Duodenal mucosa (tissue), 2 donors: ENCODE measurements at regions not wholly inside any gene's neighbourhood (a gene's known extent, or its start where the extent isn't known, plus 50 kb on each side); places are given as distances from the start of the nearest gene placed in this dataset.

ENCODE experiments used
- H3K27ac ChIP-seq: one replicate; pipeline ENCODE4 v1.7.0; 2013; ENCODE audit warnings: low read depth, low read length
- H3K27me3 ChIP-seq, 2 donors: one replicate each; pipeline ENCODE4 v1.7.0; 2013; ENCODE audit warnings: low read length in 2 of 2, control low read depth in 1 of 2; ENCODE audit not compliant: insufficient read depth in 2 of 2, control insufficient read depth in 1 of 2
- H3K36me3 ChIP-seq, 2 donors: one replicate each; pipeline ENCODE4 v1.7.0; 2013; ENCODE audit warnings: low read length in 2 of 2, control low read depth in 1 of 2; ENCODE audit not compliant: insufficient read depth in 2 of 2, control insufficient read depth in 1 of 2
- H3K4me1 ChIP-seq, 2 donors: one replicate each; pipeline ENCODE4 v1.7.0; 2013; ENCODE audit warnings: low read length in 2 of 2, control low read depth in 1 of 2; ENCODE audit not compliant: insufficient read depth in 2 of 2, control insufficient read depth in 1 of 2
- H3K4me3 ChIP-seq, 2 donors: one replicate each; pipeline ENCODE4 v1.7.0; 2013; ENCODE audit warnings: low read length in 2 of 2, low read depth in 1 of 2
- H3K9ac ChIP-seq, 2 donors: one replicate each; pipeline ENCODE4 v1.7.0; 2013; ENCODE audit warnings: low read length in 2 of 2, low read depth in 1 of 2
- H3K9me3 ChIP-seq, 2 donors: one replicate each; pipeline ENCODE4 v1.7.0; 2013; ENCODE audit warnings: low read length in 2 of 2, control low read depth in 1 of 2; ENCODE audit not compliant: control insufficient read depth in 1 of 2

DNA sequence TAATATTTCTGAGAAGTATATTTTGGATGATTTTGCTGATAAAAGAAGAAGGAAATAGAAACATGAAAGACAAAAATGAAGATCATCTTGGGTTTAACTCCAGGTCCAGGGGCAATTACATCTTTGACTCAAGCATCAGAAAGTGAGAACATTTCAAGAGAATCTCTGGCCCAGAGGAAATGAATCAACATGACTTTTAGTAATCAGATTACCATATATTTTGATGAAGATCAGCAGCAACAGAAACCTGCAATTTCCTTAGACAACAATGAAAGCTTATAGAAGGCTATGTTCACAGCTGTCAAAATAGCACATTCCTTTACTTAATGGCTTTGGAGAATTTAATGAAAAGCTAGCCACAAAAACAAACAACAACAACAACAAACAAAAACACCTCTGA, 638.1 kb downstream of the EFNA5 start:
- no peaks in the 10 kb centered on the region for H3K9me3 ChIP-seq

GRCh38 chr5:107028938-107029337, 641.8 kb downstream of the EFNA5 start:
- Histone ChIP-seq H3K4me3 (no peak overlapping the region), H3K27me3 (no peaks in the 10 kb centered on the region), H3K9me3 (no peaks in the 10 kb centered on the region), H3K9ac (no peak overlapping the region), H3K4me1 (no peaks in the 10 kb centered on the region), H3K36me3 (no peaks in the 10 kb centered on the region), H3K27ac (no peak overlapping the region)

More for the DNA sequence above, 638.1 kb downstream of the EFNA5 start:
- H3K27me3 ChIP-seq: no peaks in the 10 kb centered on the region
- H3K36me3 ChIP-seq: no peaks in the 10 kb centered on the region
- no peak overlapping the region for H3K4me3 ChIP-seq
- no peaks in the 10 kb centered on the region for H3K4me1 ChIP-seq
- H3K27ac ChIP-seq: no peak overlapping the region
- no peak overlapping the region for H3K9ac ChIP-seq

DNA sequence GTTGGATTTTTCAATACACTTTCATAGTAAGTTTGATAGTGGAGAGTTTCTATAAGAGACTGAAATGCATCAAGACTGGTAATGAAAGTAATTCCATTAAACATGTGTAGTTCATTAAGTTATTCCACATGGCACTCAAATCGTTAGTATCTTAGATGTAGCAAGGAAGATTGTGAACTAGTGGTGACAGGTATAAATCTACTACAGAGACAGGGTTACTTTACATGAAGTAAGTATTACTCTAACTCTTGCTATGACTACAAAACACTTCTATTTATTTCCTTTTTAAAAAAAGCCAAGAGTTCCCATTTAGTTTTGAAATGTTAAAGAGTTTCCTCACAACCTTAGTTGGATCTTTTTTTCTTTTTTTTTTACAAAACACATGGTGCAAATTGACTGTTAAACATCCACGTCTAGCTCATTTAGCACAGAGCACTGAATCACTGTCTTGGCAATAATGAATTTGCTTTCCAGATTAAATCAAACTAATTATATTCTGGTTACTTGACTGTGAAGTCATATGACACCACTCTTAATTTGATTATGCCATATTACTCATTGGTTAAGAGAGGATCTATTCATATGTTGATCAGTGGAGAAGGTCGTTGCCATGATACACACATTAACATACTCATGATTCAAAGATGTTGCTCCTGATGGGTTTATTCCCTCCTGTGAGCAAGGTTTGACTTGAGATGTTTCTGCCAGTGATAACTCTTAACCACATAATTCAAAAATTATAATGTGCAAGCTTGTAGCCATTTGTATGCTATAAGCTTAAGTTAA, 644.8 kb downstream of the EFNA5 start:
- Histone ChIP-seq H3K9me3 (no peaks in the 10 kb centered on the region), H3K4me1 (no peaks in the 10 kb centered on the region), H3K9ac (no peak overlapping the region), H3K27me3 (no peaks in the 10 kb centered on the region), H3K27ac (no peak overlapping the region), H3K4me3 (no peak overlapping the region), H3K36me3 (no peaks in the 10 kb centered on the region)

- Histone ChIP-seq H3K27me3 (no peaks in the 10 kb centered on the region), H3K9me3 (no peaks in the 10 kb centered on the region), H3K9ac (no peak overlapping the region), H3K36me3 (no peaks in the 10 kb centered on the region), H3K27ac (no peak overlapping the region), H3K4me3 (no peak overlapping the region), H3K4me1 (no peaks in the 10 kb centered on the region)
Measured at GRCh38 chr5:107023732-107024131, 647.0 kb downstream of the EFNA5 start.

GRCh38 chr5:107021575-107021974, 649.2 kb downstream of the EFNA5 start:
- no peak overlapping the region for H3K9ac ChIP-seq
- no peaks in the 10 kb centered on the region for H3K4me1 ChIP-seq
- no peaks in the 10 kb centered on the region for H3K36me3 ChIP-seq
- no peak overlapping the region for H3K4me3 ChIP-seq
- H3K27ac ChIP-seq: no peak overlapping the region
- no peaks in the 10 kb centered on the region for H3K9me3 ChIP-seq
- H3K27me3 ChIP-seq: no peaks in the 10 kb centered on the region

DNA sequence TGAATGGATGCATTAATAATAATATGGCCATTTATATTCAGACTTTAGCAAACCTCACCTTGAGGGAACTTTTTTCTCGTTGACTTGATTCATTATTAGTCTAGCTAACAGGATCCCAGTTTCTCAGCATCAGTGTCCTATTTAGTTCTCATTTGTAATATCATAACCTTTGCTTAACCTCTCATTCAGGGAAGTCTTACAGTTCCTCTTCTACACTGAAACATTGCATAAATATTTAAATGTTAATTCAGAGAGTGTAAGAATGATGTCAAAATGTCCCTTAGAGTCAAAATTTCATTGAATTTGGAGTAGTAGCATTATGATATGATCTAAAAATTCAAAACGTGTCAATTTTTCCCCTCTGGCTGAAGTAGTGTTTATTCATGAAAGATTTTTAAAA, 650.1 kb downstream of the EFNA5 start:
- H3K27me3 ChIP-seq: no peaks in the 10 kb centered on the region
- H3K9me3 ChIP-seq: no peaks in the 10 kb centered on the region
- no peak overlapping the region for H3K27ac ChIP-seq
- no peak overlapping the region for H3K4me3 ChIP-seq
- H3K4me1 ChIP-seq: no peaks in the 10 kb centered on the region
- H3K9ac ChIP-seq: no peak overlapping the region
- H3K36me3 ChIP-seq: no peaks in the 10 kb centered on the region

- H3K36me3 ChIP-seq: no peaks in the 10 kb centered on the region
- no peak overlapping the region for H3K4me3 ChIP-seq
- H3K9me3 ChIP-seq: no peaks in the 10 kb centered on the region
- no peaks in the 10 kb centered on the region for H3K4me1 ChIP-seq
- no peak overlapping the region for H3K27ac ChIP-seq
- H3K9ac ChIP-seq: no peak overlapping the region
- H3K27me3 ChIP-seq: no peaks in the 10 kb centered on the region
Measured at GRCh38 chr5:107017616-107018015, 653.1 kb downstream of the EFNA5 start.

DNA sequence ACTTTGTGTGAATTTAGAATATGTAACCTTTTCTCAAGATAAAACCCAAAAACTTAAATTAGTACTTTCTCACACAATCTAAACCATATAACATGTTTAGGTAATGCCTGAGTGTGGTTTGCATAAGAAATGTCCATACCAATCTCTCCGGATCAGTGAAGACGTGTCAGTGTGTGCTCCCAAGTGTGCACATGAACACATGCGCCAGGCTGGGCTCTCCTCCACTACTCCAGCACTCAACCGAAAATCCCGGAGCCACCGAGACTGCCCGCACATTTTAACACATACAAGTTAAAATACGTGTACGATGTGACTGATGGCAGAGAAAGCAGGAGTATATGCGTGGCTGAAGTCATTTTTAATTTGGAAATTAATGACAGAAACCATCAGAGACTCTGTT, 658.4 kb downstream of the EFNA5 start:
- no peaks in the 10 kb centered on the region for H3K9me3 ChIP-seq
- no peaks in the 10 kb centered on the region for H3K4me1 ChIP-seq
- H3K27ac ChIP-seq: no peak overlapping the region
- no peak overlapping the region for H3K9ac ChIP-seq
- no peaks in the 10 kb centered on the region for H3K27me3 ChIP-seq
- H3K4me3 ChIP-seq: no peak overlapping the region
- H3K36me3 ChIP-seq: no peaks in the 10 kb centered on the region

GRCh38 chr5:107011605-107012004, 659.1 kb downstream of the EFNA5 start:
- H3K9ac ChIP-seq: no peak overlapping the region
- H3K4me3 ChIP-seq: no peak overlapping the region
- H3K27me3 ChIP-seq: no peaks in the 10 kb centered on the region
- H3K9me3 ChIP-seq: no peaks in the 10 kb centered on the region
- H3K36me3 ChIP-seq: no peaks in the 10 kb centered on the region
- H3K4me1 ChIP-seq: no peaks in the 10 kb centered on the region
- H3K27ac ChIP-seq: no peak overlapping the region

DNA sequence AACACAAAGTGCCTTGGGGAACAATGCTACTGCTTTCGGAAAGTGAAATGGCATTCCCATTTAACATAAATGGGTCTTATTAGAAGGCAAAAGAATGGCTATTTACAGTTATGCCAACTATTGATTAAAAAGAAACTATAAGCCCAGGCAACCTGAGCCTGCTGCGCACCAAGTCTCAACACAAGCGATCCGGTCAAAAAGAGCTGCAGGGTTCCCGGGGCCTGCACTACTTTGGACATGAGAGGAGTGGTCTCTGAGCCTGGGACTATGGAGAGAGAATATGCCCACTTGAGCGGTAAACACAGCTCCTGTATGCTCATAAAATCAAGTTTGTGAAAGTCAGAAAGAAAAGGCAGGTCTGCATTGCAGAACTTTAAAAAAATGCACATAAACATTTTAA, 660.7 kb downstream of the EFNA5 start:
- no peaks in the 10 kb centered on the region for H3K36me3 ChIP-seq
- no peak overlapping the region for H3K27ac ChIP-seq
- no peaks in the 10 kb centered on the region for H3K27me3 ChIP-seq
- no peaks in the 10 kb centered on the region for H3K4me1 ChIP-seq
- H3K4me3 ChIP-seq: no peak overlapping the region
- H3K9me3 ChIP-seq: no peaks in the 10 kb centered on the region
- no peak overlapping the region for H3K9ac ChIP-seq
